Osteocyte (in vitro differentiated cells): ENCODE measurements at regions not wholly inside any gene's neighbourhood (a gene's known extent, or its start where the extent isn't known, plus 50 kb on each side); places are given as distances from the start of the nearest gene placed in this dataset.

ENCODE experiments used
- DNase-seq: peaks from one replicate; pipeline ENCODE4 v3.0.0; 2021; ENCODE audit warnings: mixed read lengths; ENCODE audit not compliant: unreplicated experiment; ENCODE audit errors: extremely low spot score
- H3K27ac Mint-ChIP-seq: one replicate; pipeline ENCODE4 v1.8.0; 2021; ENCODE audit warnings: mild to moderate bottlenecking, mixed read lengths; ENCODE audit not compliant: unreplicated experiment
- H3K27me3 Mint-ChIP-seq: one replicate; pipeline ENCODE4 v1.8.0; 2021; ENCODE audit warnings: mixed read lengths; ENCODE audit not compliant: unreplicated experiment
- H3K36me3 Mint-ChIP-seq: one replicate; pipeline ENCODE4 v1.8.0; 2021; ENCODE audit warnings: mixed read lengths; ENCODE audit not compliant: unreplicated experiment
- H3K4me1 Mint-ChIP-seq: one replicate; pipeline ENCODE4 v1.8.0; 2021; ENCODE audit warnings: mixed read lengths; ENCODE audit not compliant: unreplicated experiment
- H3K4me3 Mint-ChIP-seq: one replicate; pipeline ENCODE4 v1.8.0; 2021; ENCODE audit warnings: mild to moderate bottlenecking, moderate library complexity, mixed read lengths; ENCODE audit not compliant: unreplicated experiment
- H3K9me3 Mint-ChIP-seq: one replicate; pipeline ENCODE4 v1.8.0; 2021; ENCODE audit warnings: mixed read lengths; ENCODE audit not compliant: unreplicated experiment
- TF ChIP-seq, protein P1 (sequence below): fragments of 200-600 bp; sonication (generic); IDR thresholded peaks from 2 replicates; pipeline ENCODE4 v1.5.0; 2021; ENCODE audit warnings: antibody characterized with exemption, mild to moderate bottlenecking, moderate library complexity

DNA sequence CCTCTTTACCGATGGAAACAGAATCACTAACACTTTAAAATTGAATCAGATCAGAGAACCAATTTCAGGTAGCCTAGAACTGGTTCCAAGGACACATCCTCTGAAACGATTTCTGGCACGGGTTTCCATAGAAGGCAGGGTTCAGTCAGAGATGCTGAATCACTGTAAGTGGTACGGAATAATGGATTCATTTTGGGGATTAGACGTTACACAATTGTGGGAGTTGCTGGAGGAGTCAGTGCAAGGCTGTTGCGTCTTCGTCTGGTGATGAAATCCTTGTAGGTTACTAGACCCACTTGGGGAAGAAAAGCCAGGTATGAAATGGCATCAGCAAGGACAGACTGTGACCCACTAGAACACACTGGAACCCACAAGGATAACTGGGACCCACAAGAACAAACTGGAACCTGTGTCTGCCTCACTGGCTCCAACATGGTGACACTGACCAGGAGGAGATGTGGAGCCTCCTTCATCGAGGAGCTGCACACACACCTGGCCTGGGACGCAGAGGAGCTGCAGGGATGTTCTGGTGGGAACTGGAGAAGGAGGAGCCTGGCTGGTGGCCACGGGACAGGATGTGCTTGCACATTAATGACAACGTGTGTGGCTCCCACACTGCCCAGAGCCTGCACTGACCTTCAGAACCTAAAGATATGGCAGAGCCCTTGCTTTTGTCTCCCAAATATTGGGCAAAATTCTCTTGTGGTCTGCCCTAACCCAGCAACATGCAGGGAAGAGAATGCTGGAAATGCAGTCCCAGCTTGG is 105.1 kb downstream of the TRAPPC11 start:
- H3K4me3 Mint-ChIP-seq = no peak overlapping the region
- H3K4me1 Mint-ChIP-seq = peaks cover 4% of the 10 kb centered on the region
- H3K36me3 Mint-ChIP-seq = no peaks in the 10 kb centered on the region
- peaks cover 14% of the 10 kb centered on the region for H3K27me3 Mint-ChIP-seq
- DNase-seq = no peak
- H3K9me3 Mint-ChIP-seq = no peaks in the 10 kb centered on the region
- TF ChIP-seq, protein P1, sequence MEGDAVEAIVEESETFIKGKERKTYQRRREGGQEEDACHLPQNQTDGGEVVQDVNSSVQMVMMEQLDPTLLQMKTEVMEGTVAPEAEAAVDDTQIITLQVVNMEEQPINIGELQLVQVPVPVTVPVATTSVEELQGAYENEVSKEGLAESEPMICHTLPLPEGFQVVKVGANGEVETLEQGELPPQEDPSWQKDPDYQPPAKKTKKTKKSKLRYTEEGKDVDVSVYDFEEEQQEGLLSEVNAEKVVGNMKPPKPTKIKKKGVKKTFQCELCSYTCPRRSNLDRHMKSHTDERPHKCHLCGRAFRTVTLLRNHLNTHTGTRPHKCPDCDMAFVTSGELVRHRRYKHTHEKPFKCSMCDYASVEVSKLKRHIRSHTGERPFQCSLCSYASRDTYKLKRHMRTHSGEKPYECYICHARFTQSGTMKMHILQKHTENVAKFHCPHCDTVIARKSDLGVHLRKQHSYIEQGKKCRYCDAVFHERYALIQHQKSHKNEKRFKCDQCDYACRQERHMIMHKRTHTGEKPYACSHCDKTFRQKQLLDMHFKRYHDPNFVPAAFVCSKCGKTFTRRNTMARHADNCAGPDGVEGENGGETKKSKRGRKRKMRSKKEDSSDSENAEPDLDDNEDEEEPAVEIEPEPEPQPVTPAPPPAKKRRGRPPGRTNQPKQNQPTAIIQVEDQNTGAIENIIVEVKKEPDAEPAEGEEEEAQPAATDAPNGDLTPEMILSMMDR = no peak
- no peak overlapping the region for H3K27ac Mint-ChIP-seq

DNA sequence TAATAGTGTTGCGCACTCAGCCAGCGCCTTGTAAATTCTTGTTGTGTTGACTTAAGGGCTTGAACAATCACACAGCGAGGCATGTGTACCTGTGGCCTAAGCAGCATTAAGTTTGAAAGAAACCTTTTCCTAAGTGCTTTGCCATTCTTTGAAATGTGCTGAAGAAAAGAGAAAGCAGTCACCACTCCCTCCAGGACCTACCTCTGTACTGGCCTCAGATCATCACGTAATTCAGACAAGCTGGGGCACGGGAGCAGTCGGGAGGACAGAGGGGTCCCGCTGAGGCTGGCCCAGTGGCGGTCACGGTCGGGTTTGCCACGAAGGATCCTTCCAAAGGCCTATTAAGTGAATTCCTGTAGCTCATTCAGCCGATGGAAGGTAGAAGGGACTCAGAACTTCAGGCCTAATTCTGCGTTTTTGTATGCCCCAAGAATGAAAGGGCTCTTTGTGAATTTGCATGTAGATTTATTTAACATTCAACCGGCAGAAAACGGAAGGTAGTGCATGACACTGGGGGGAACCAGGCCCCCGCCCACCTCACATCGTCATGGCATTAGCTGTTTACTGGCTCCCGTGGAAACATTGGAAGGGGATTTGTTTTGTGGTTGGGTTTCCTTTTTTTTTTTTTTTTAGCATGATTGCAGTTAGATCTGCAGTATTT is 106.3 kb downstream of the TRAPPC11 start:
- H3K9me3 Mint-ChIP-seq = no peaks in the 10 kb centered on the region
- TF ChIP-seq, protein P1 = no peak
- no peaks in the 10 kb centered on the region for H3K36me3 Mint-ChIP-seq
- H3K27ac Mint-ChIP-seq = no peak overlapping the region
- no peak overlapping the region for H3K4me3 Mint-ChIP-seq
- H3K27me3 Mint-ChIP-seq = peaks cover 11% of the 10 kb centered on the region
- peaks cover 4% of the 10 kb centered on the region for H3K4me1 Mint-ChIP-seq
- DNase-seq = no peak

DNA sequence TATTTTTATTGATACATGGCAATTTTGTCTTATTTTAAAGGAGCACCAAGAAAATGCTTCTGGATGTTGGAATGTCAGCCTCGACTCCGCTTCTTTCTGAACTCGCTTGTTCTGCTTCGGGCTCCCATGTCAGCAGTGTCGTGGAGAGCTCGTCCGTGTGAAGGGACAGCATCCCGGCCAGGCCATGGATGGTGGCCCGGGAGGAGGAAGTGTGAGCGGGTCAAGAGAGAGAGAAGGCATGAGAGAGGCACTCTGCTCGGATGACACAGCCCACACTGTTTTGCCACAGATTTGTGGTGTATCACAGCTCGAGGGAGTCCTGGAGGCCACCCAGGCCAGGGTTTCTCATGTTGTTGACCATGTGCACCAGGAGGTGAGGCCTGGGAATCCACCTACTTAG is 107.0 kb downstream of the TRAPPC11 start:
- Mint-ChIP-seq H3K9me3 (no peaks in the 10 kb centered on the region), H3K4me3 (no peak overlapping the region), H3K27me3 (peaks cover 11% of the 10 kb centered on the region), H3K27ac (no peak overlapping the region), H3K4me1 (peaks cover 4% of the 10 kb centered on the region), H3K36me3 (no peaks in the 10 kb centered on the region)
- DNase-seq = no peak
- TF ChIP-seq, protein P1 = no peak

DNA sequence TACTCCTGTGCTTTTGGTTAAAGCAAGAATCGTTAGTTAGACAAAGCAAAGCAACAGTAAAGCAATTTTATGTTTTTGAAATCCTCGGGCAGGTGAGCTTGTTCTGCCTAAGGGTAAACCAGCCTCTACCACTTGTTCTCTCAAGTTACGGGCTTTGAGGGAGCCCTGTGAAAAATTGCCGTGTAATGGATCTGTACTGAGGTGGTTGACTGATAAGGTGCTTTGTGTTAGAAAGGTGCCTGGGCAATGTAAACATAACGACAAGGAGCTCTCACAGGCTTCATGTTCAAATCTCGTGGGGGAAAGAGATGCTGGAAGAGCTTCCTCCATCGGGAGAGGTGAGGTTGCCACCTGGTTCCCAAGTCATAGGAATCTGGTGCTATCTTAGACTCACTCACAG is 111.8 kb downstream of the TRAPPC11 start:
- peaks cover 13% of the 10 kb centered on the region for H3K27me3 Mint-ChIP-seq
- peak; percentile 40 for DNase-seq
- TF ChIP-seq, protein P1 = no peak
- no peaks in the 10 kb centered on the region for H3K9me3 Mint-ChIP-seq
- no peaks in the 10 kb centered on the region for H3K4me1 Mint-ChIP-seq
- H3K4me3 Mint-ChIP-seq = no peak overlapping the region
- H3K27ac Mint-ChIP-seq = no peak overlapping the region
- no peaks in the 10 kb centered on the region for H3K36me3 Mint-ChIP-seq

DNA sequence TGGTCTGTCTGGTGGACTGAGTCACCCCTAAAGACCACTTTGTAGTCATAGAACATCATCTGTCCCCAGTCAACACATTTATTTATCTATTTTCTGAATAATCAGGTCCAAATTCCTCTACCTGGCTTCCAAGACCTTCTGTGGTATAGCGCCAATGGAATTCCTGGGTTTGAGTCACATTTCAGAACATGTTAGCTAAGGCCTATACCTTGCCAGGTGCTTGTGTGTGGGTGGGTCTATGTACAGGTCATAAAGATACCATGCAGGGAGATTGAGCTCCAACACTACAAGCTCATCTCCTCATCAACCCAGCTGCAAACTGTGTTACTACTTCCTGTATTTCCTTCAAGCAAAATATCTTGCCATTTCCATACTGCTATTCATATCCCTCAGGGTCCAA is 113.3 kb downstream of the TRAPPC11 start:
- Mint-ChIP-seq H3K36me3 (no peaks in the 10 kb centered on the region), H3K9me3 (no peaks in the 10 kb centered on the region), H3K4me3 (no peak overlapping the region), H3K27me3 (peaks cover 13% of the 10 kb centered on the region), H3K4me1 (no peaks in the 10 kb centered on the region), H3K27ac (no peak overlapping the region)
- TF ChIP-seq, protein P1 = no peak
- no peak for DNase-seq
